Spinal cord (tissue), 9 donors: ENCODE measurements at regions not wholly inside any gene's neighbourhood (a gene's known extent, or its start where the extent isn't known, plus 50 kb on each side); places are given as distances from the start of the nearest gene placed in this dataset.
A peak's percentile ranks its signal among the peaks of the same experiment; 100 is the strongest.

Experiments
- DNase-seq, 6 donors: peaks; one replicate each; pipeline versions ENCODE4 v3.0.0 to v3.0.0-alpha.2; 2013 to 2015; ENCODE audit warnings: low spot score in 6 of 6, low read depth in 4 of 6
- H3K27ac ChIP-seq: one replicate; pipeline ENCODE4 v1.5.1; 2013; ENCODE audit warnings: low read depth, low read length, control low read depth
- H3K27me3 ChIP-seq: one replicate; pipeline ENCODE4 v1.6.1; 2013; ENCODE audit warnings: low read length; ENCODE audit not compliant: control insufficient read depth, insufficient read depth
- H3K36me3 ChIP-seq: one replicate; pipeline ENCODE4 v1.6.1; 2013; ENCODE audit warnings: low read length; ENCODE audit not compliant: control insufficient read depth, insufficient read depth
- H3K4me1 ChIP-seq: one replicate; pipeline ENCODE4 v1.6.1; 2013; ENCODE audit warnings: low read length; ENCODE audit not compliant: control insufficient read depth, insufficient read depth
- H3K4me3 ChIP-seq: one replicate; pipeline ENCODE4 v1.5.1; 2013; ENCODE audit warnings: low read depth, low read length, control low read depth
- H3K9me3 ChIP-seq: one replicate; pipeline ENCODE4 v1.6.1; 2013; ENCODE audit warnings: low read length; ENCODE audit not compliant: control insufficient read depth, insufficient read depth
- WGBS: methylation state at CpG from one replicate; pipeline ENCODE4 v1.1.5; 2013; ENCODE audit warnings: missing lambda C conversion rate; ENCODE audit not compliant: insufficient coverage; 5-methylcytosine and 5-hydroxymethylcytosine counted together
- donor health status: healthy.

DNA sequence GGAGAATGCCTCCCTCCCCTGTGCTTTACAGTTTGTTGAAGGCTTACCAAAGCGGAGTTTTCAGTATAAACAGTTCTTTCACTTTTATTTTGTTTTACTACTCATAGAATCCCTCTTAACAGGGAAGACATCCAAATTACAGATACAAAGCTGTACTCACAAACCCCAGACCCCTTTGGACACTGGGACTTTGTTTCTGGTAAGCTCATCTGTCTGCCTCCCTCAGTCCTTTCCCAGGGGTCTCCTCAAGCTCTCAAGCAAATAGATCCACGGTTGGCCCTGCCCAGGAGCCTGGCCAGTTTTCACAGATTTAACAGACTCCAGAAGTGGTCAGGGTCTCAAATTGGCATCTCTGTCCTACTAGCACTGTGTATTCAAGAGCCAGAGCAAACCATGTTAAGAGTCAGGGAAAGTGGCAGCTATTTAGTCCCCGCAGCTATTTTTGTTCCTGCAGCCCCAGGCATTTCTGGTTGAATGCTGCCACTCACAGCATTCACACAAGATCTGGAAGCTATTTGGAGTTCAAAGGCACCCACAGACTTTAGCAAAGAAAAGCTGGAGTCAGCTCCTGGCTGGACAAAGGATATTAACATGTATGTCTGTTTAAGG, 54.2 kb downstream of the TMEM100 start:
- 0% methylated on average over 1 of the region's 3 CpGs for WGBS
- peak overlapping the region; percentile 89 for H3K27ac ChIP-seq

DNA sequence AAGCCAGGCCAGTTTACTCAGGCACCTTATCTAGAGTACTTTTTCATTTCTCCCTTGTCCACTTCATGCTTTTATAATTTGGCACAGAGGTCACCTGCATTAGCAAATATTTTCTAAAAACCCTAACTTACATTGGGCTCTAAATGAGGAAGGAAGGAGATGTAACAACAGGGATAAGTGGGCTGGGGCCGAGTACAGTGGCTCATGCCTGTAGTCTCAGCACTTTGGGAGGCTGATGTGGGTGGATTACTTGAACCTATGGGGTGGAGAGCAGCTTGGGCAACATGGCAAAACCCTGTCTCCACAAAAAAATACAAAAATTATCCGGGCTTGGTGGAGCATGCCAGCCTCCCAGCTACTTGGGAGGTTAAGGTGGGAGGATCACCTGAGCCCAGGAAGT, 55.9 kb downstream of the TMEM100 start:
- no peaks in the 10 kb centered on the region for H3K9me3 ChIP-seq
- H3K4me3 ChIP-seq = no peak overlapping the region
- no peaks in the 10 kb centered on the region for H3K27me3 ChIP-seq
- DNase-seq = no peak
- WGBS = no CpG with 5 or more reads among the region's 2 CpGs
- H3K36me3 ChIP-seq = no peaks in the 10 kb centered on the region
- H3K4me1 ChIP-seq = peaks cover 8% of the 10 kb centered on the region
- no peak overlapping the region for H3K27ac ChIP-seq

More for the DNA sequence above, 54.2 kb downstream of the TMEM100 start:
- Histone ChIP-seq H3K4me1 (peaks cover 13% of the 10 kb centered on the region), H3K4me3 (no peak overlapping the region), H3K27me3 (no peaks in the 10 kb centered on the region), H3K9me3 (no peaks in the 10 kb centered on the region), H3K36me3 (no peaks in the 10 kb centered on the region)
- DNase-seq = peak in 4 of 6 donors; percentile 19 to 71 (median 26)

DNA sequence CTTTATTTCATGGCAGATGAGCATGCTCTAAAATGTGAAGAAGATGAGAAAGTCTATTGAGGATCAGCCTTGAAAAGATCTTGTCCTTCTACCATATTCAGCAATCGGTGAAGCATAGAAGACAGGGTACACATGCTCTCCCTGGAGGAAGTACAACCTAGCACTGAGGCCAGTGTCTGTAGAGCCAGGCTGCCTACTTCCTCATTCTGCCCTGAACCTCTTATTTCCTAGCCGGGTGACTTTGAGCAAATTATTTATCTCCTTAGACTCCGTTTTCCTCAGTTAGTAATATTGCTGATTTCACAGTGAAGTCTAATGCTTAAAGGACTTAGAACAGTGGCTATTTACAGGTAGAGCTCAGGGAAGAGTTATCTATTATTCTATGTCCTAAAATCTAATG, 58.4 kb downstream of the TMEM100 start:
- no peak overlapping the region for H3K27ac ChIP-seq
- H3K27me3 ChIP-seq = no peaks in the 10 kb centered on the region
- WGBS = 100% methylated on average over 1 of the region's 3 CpGs
- H3K4me1 ChIP-seq = peaks cover 8% of the 10 kb centered on the region
- no peak for DNase-seq
- H3K4me3 ChIP-seq = no peak overlapping the region
- H3K9me3 ChIP-seq = no peaks in the 10 kb centered on the region
- no peaks in the 10 kb centered on the region for H3K36me3 ChIP-seq

DNA sequence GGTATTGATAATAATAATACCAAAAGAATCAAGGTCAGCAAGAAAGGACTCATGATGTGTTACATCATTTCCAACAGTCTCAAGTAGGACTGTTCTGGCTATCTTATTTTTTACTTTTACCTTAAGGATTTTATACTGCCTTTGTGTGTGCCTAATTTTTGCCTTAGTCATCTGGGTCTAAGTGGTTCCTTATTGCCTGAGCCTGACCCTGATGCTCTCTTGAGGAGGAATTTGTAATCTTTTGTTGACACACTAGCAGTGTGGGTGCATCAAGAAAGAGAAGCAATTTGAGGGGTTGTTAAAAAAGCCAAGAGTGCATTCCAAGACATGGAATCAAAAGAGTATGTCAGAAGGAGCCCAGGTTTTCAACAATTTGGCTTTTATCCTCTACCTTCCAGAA, 59.3 kb downstream of the TMEM100 start:
- Histone ChIP-seq H3K4me3 (no peak overlapping the region), H3K27me3 (no peaks in the 10 kb centered on the region), H3K9me3 (no peaks in the 10 kb centered on the region), H3K36me3 (no peaks in the 10 kb centered on the region), H3K4me1 (peaks cover 3% of the 10 kb centered on the region), H3K27ac (no peak overlapping the region)
- no peak for DNase-seq

DNA sequence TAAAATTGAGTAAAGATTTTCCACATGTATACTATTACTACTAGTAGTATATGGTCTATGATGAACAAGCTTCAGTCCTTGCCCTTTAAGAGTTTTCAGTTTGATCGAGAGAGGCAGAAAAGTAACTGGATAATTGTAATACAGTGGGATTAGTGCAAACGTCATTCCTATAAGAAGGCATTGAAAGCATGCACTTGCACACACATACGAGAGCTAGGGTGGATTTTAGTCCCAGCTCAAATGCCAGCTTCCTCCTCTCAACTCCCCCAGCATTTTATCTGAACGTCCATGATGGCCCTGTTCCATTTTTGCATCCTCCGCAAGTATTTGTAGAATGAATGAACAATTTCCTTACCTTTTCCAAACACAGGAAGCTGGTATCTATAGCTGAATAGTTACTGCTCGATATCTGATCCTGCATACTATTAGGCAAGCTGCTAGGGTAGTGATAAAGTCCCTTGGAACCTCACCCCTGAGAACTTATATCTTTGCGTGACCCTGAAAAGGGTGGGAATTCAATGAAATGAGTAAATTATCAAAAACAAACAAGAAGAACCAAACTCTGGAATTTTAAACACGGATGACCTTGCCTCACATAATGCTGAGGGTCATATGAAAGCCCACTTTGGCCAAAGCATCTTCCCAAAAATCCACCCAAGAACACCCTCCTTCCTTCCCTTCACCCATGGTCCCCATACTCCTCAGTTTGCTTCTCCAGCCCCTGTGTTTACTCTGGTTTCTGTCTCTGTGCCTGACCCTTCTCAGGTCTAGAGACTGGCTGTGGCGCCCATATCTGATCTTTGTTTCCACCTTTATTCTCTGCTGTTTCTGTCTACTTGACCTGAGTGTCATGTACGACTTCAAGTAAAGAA, 60.5 kb downstream of the TMEM100 start:
- Histone ChIP-seq H3K9me3 (no peaks in the 10 kb centered on the region), H3K27me3 (no peaks in the 10 kb centered on the region), H3K4me1 (no peaks in the 10 kb centered on the region), H3K36me3 (no peaks in the 10 kb centered on the region), H3K27ac (no peak overlapping the region), H3K4me3 (no peak overlapping the region)
- WGBS = 85% methylated on average over 2 of the region's 10 CpGs
- no peak for DNase-seq

DNA sequence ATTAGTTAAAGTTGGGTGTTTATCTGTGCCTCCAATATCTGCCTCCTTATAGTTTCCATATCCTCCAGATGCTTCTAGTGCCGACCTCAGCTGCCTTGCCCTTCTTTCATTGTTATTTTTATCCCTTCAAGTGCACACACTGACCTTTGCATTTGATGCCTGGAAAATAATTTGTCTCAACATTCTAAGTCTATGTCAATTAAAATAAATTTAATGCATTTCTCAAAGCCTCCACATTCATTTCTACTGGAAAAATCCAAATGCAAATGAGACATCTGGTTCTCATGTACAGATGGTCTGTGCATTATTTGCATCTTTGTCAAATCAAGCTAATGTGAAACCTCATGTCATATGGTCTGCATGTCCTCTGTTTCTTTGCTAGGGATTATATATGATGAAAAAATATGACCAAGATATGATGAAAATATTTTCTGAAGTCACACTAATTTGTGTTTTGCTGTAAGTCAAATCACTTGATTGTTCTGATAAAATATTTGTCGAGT, 61.4 kb downstream of the TMEM100 start:
- no peaks in the 10 kb centered on the region for H3K4me1 ChIP-seq
- no peaks in the 10 kb centered on the region for H3K27me3 ChIP-seq
- no peaks in the 10 kb centered on the region for H3K9me3 ChIP-seq
- DNase-seq = peak in 2 of 6 donors; percentile 43 to 78
- WGBS = 100% methylated on average over 1 of the region's 2 CpGs
- no peaks in the 10 kb centered on the region for H3K36me3 ChIP-seq
- no peak overlapping the region for H3K27ac ChIP-seq
- no peak overlapping the region for H3K4me3 ChIP-seq

DNA sequence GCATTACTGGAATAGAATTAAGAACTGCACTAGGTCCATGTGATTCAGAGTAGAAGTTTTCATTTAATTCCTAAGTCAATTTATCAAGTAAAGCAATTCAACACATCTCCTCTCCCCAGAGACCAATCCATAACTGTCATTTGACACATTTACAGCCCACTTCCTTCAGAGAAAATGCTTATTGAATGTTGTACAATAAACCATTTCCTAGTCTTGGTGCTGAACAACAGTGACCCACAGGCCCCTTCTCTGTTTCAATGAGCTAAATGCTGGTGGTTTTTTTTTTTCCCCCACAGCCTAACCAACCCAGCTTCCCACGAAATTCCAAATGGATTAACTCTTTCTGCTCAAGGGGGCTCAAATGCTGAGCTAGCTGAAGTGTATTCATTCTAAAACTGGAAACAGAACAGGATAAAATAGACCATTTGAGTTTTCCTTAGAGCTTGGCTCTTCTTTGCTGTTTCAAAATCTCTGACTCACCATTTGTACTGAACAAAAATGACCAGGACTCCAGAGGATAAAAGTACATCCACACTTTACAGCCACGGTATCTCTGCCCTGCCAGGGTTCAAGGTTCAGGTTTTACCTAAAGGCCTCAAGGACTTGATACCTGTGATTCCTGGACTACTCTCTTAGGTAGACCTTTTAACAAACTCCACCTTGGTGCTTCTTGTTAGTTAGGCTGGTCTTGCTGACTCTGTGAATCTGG, 62.3 kb downstream of the TMEM100 start:
- 57% methylated on average over 1 of the region's 2 CpGs for whole genome bisulfite sequencing
- no peak overlapping the region for H3K4me3 ChIP-seq
- no peaks in the 10 kb centered on the region for H3K36me3 ChIP-seq
- H3K27me3 ChIP-seq = no peaks in the 10 kb centered on the region
- DNase-seq = peak in 1 of 6 donors; percentile 70
- H3K27ac ChIP-seq = no peak overlapping the region
- no peaks in the 10 kb centered on the region for H3K4me1 ChIP-seq
- no peaks in the 10 kb centered on the region for H3K9me3 ChIP-seq

DNA sequence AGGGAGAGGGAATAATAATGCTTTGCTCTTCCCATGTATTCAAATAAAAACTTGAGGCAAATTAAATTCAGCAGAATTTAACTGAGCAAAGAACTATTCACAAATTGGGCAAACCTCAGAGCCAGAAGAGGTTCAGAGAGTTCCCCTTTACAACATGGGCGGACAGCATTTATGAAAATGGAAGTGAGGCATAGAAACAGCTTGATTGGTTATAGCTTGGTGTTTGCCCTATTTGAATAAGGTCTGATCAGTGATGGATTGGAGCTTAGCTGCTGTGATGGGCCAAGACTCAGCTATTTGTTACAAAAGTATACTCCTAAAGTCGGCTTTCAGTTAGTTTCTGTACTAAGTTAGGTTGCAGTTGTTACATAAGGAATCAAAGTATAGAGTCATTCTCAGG, 63.0 kb downstream of the TMEM100 start:
- Histone ChIP-seq H3K4me3 (no peak overlapping the region), H3K4me1 (no peaks in the 10 kb centered on the region), H3K27ac (no peak overlapping the region), H3K9me3 (no peaks in the 10 kb centered on the region), H3K36me3 (no peaks in the 10 kb centered on the region), H3K27me3 (no peaks in the 10 kb centered on the region)
- 100% methylated on average over 1 of the region's 2 CpGs for WGBS
- no peak for DNase-seq

DNA sequence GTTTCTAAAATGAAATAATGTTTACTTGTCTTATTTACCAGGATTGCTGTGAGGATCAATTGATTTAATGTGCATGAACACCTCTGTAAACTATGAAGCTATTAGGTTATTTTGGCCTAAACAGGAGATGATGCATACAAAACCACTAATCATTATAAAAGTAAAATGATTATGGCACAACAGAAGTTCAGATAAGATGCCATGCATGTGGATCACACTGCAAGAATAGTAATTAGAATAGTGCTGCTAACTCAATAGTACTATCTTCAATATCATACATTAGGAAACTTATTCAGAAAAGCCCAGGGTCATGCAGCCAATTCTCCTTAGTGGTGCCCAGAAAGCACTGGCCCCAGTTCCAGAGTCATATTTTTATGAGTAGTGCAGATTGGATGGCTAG, 66.9 kb downstream of the TMEM100 start:
- no peaks in the 10 kb centered on the region for H3K36me3 ChIP-seq
- H3K9me3 ChIP-seq = no peaks in the 10 kb centered on the region
- no peak overlapping the region for H3K4me3 ChIP-seq
- H3K4me1 ChIP-seq = no peaks in the 10 kb centered on the region
- no peak overlapping the region for H3K27ac ChIP-seq
- no peak for DNase-seq
- H3K27me3 ChIP-seq = no peaks in the 10 kb centered on the region
